SIG-M5 (cell line): ENCODE measurements at regions not wholly inside any gene's neighbourhood (a gene's known extent, or its start where the extent isn't known, plus 50 kb on each side); places are given as distances from the start of the nearest gene placed in this dataset.
"Not testable (repeated sequence)": the region's sequence is repeated elsewhere in the genome, so short reads cannot be mapped to it uniquely, and the experiment has no call there.

Source experiments
- DNase-seq: peaks from one replicate; lab custom pipeline; 2025; lab: John Stamatoyannopoulos, UW

DNA sequence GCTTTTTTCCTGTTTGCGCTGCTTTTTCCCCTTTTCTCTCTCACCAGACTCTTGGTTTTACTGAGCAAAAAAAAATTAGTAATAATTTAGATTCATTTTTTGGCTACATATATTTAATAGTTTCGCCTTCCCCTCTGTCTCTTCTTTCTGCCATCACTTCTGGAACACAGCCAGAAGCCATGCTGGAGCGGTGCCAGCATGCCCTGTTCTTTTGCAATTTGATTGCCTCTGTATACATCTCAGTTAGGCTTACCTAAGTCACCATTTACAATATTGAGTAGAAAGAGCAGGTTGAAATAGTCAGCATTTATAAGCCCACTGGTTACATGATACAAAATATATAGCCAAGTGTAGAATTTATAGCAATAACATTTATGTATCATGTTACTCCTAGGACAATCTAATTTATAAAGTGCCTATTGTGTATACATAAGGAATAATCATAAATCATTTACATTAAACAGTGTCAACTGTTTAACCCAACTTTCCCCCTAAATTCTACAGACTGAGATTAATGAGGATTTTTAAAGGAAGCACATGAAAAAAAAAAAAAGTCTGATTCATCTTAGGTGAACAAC lies 413.8 kb upstream of the SOX5 start:
- DNase-seq: no peak

DNA sequence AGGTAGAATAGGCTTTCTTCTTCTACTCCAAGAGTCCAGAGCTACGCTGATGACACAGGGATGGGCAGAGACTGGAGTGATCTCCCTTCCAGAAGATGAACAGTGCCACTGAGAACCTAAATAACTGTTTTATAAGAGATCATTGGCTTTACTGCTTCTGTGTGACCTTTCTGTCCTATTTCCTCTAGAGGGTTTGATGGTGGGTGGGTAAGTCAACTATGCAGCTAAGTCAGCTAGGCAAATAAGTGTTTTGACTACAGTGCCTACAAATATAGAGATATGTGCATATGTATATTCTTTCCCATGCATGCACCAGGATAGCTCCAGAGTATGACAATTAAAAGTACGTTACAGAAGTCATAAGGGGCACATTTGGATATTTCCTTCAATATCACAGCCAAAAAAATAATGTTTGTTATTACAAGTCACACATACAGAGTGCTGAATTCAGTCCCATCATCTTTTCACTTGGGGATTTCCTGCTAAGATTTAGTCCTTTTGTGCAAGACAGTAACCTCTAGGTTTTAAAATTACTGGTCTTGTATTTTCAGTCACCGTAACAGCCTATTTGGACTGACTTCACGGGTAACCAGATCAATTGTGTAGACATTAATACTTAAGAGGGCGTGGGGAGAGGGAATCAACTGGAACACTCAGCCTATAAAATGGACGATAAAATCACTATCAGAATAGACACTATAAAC lies 412.6 kb upstream of the SOX5 start:
- DNase-seq: no peak

DNA sequence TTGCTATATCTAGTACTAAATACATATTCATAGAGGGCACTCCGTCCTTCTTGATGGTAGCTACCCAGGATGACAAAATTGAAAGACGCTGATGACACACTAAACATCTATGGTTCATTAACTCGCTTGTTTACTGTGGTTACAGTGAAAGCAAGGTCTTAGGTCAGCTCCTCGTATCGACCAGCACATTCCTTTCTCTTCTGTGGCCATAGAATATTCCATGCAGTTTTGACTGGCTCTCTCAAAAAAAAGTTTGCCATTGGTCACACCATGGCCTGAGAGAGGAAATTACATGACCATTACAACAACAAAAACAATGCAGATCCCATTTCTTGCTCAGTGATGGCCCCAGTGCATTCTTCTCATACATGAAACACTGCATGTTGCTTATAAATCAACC lies 411.4 kb upstream of the SOX5 start:
- no peak for DNase-seq

DNA sequence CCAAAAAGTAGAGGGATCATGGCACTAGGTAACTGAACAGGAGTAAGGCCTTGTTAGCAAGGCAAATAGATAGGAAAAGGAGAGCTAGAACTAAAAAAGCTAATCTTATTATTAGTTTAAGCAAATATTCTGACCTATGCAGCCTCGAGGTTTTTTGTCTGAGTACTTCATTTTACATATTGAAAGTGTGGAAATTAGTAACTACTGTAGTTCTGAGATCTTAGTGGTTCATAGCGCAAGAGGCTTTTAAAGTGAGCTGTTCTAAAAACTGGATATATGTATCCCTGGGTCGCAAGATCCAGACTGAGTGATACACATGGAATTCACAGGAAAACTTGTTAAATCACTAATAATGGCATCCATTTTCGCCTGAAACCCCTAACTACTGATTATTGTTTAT lies 411.0 kb upstream of the SOX5 start:
- DNase-seq: no peak

DNA sequence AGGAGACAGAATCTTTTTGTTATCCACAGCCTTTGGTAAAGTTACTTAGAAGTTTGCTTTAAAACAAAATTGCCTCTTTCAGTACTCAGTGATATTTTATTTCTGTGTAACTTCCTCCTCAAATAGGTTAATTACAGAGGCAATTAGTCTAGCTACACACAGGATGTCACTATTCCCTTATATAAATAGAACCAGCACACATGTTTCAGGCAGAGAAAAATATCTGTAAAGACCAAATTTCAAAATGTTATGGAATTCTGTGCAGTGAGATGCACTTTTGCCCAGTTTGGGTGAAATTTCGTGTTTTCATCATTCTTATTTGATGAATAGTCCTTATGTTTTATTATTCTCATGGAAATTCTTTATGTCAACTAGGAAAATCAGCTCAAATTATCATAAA lies 410.6 kb upstream of the SOX5 start:
- no peak for DNase-seq

DNA sequence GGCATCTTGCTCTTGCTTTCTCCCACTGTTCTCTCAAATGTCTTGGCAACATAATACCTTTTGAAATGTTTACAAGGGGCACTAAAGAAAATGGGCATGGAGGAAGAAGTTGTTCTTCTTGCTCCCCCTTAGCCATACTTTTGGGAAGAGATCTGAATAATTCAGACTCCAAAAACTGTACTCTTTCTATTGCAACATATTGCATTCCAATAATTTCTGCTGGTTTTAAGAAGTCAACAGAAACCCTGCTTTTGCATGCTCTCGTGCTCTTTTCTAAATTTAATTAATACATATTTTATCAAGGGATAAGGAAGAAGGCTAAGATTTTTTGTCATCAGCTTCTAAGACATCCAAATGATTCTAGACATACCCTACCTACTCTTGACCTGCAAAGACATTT lies 409.9 kb upstream of the SOX5 start:
- DNase-seq: no peak

DNA sequence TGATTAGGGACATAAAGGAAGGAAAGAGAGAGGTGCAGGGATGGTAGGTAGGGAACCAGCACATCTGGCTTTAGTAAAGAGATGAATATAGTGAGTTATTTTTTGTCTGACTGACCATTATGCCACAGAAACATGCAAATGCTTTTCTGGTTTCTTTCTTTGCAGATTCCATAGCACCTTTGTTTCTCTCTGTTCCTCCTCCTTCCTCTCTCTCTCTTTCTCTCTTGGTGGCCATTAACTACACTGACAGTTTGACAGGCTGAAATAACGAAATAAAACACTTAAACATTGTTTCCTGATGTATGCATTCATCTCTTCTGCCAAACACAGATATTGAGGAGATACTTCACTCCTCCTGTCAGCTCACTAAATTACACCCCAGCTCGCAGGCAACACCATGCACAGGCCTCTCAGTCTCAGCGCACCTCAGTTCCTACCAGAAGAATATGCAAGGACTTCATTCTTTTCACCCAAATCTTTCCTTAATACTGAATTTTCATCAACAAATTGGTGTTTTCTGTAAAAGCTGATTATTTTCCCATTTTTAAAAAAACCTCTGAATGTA lies 406.9 kb upstream of the SOX5 start:
- no peak for DNase-seq

DNA sequence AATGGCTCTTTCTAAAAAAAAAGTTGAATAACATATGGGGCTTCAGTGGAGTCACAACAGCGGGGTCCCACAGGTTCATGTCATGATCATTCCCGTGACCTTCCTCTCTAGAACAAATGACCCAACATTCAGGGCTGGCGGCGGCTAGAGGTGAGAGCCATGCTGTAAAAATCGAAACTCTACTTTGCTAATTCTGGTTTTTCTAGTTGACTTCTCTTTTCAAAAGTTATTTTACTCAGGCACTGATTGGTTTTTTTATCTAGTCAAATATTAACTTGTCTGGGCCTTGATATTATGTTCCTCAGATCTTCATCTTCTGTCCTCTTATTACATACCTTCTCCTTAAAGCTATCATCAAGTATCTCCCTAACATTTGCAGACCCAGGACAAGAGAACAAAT lies 402.9 kb upstream of the SOX5 start:
- no peak for DNase-seq

DNA sequence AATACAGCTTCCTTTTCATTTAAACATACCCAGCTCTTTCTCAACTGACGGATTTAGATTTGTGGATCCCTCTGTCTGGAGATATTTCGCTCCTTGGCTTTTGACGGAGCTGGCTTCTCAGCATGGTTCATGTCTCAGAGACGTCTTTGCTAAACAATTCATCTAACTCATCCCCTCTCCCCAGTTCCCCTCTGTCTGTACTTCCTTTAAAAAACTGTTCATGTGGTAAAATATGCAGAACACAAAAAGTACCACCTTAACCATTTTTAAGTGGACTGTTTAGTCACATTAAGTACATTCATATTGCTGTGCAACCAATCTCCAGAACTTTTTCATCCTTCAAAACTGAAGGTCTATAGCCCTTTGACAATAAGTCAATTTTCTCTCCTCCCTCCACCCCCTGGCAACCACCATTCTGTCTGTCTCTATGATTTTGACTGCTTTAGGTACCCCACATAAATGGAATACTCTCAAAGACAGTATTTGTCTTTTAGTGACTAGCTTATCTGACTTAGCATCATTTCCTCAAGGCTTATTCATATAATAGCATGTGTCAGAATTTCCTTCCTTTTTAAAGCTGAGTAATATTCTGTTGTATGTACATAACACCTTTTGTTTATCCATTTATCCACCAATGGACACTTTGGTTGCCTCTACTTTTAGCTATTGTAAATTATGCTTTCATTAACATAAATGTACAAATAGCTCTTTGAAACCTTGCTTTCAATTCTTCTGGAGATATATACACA lies 399.8 kb upstream of the SOX5 start:
- DNase-seq: no peak

DNA sequence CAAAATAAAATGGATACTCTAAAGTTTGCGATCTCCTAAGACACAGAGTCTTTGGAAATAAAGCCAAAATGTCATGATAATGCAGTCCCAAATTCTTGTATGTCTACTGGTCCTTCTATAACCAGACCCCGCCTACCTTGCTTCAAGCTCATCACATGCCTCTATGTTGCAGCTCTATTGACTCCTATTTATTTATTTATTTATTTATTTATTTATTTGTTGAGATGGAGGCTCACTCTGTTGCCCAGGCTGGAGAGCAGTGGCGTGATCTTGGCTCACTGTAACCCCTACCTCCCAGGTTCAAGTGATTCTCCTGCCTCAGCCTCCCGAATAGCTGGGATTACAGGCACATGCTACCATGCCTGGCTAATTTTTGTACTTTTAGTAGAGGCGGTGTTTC lies 398.7 kb upstream of the SOX5 start:
- not testable (repeated sequence) for DNase-seq

DNA sequence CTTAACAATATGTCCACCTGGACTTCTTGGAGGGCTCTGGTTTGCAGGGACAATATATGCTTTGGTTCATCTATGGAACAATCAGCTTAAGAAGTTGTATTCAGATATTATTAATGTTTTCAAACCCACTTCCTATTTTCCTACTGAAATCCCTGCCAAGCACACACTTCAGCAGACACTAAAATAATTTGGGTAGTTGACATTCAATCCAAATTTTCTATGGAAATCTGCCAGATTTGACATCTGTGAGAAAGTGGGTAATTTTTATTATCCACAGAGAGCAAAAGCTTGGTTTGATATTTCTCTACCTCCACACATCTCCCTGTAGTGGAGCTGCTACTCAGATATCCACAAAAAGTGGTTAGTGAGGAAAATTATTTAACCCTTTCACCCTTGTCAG lies 378.8 kb upstream of the SOX5 start:
- no peak for DNase-seq

DNA sequence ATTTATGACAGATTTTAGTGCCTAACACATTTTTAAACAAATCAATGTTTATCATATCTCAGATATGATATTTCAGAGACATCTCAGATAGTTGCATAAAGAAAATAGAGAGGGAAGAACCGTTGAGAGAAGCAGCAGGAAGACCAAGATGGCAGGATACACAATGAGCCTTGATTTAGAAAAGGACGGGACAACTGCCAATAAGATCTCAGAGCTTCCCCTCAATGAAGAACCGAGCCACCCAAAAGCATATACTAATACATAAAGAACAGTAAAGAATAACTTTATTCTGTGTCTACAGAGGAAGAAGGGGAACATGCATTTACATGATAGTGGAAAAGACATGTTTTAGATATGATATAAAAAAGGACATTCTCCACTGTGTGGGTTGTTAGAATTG lies 375.9 kb upstream of the SOX5 start:
- DNase-seq: no peak

DNA sequence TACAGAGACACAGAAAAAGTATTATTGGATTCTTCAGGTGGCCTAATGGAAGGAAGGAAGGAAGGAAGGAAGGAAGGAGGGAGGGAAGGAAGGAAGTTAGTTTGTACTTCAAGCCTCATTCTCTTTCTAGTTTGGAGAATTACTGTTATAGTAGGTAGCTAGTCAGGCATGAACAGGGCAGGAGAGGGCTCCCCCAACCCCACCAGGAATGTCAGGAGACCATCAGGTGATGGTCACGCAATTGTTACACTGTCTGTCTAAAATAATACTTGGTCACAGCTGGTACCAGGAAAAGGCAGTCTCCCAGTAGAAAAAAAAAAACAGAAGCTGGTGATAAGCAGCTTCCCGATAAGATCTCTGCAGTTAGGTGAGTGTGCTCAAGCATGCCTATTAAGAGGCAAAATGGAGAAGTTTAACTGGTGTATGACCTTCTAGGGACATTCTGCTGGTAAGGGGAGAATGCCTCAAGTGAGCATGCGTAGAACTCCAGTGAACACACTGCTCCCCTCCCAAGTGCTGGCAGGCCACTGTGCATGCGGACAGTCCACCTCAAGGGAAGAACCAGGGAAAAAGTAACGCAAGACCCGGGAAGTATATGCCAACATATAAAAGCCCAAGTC lies 358.4 kb upstream of the SOX5 start:
- DNase-seq: no peak

DNA sequence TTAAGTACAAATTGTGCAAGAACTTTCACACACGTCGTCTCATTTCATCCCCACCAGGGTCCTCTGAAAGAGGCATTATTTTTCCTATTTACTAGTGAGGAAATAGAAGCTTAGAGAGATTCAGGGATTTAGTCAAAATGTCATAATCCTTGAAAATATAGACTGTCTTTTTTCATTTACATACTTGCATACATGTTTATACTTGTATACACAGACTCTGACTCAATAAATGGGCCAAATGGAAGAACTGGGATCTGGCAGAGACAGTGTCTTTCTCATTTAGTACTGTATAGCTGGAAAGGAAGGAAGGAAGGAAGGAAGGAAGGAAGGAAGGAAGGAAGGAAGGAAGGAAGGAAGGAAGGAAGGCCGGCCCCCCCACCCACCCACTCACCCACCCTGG lies 357.7 kb upstream of the SOX5 start:
- DNase-seq: no peak

DNA sequence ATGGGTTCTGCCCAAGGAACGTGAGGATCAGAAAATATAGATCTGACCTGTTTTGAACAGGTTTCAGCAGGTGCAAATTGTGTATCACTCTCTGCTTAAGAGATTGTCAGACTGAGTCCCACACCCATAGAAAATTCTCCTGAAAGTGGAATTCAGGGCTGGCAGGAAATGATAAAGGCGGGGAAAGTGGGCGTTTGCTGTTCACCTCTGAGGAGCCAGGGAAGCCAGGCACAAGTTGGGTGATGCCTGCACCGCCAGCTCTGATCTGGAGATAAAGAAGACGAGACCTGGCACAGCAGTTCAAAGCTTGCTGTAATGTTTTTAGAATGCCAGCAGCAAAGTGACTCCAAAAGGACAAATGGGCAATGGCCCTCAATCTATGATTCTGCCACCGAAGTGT lies 356.5 kb upstream of the SOX5 start:
- no peak for DNase-seq

DNA sequence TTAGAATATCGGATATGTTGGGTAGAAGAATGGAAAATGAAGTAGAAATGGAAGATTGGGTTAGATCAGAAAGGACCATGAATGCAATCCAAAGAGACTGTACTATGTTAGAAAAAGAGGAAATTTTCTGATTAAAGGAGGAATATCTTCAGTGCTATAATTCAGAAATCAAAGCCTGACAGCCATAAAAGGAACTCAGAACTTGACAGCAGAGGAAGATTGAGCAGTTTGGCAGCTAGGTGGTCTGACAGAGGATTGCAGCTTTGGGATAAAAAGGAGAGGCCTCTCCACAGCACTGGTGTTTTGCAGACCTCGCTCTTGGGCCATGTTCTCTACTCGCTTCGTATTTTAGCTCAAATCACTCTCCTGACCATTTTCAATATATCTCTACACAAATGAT lies 354.8 kb upstream of the SOX5 start:
- no peak for DNase-seq

DNA sequence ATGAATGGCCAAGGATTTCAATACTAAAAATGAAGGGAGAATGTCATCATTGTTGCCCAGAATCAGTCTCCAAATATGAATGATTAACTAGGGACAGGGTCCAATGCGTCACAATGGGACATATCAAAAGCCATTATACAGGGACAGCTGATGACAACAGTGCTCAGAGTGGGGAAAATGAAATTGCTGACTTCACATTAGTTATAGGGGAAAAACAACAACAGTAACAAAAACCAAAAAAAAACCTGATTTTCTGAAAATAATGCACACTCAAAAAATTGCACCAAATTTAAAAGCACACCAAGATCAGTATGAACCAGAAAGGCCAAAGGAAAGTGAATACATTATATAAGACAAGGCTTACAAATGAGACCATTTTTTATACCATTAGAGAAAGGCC lies 353.2 kb upstream of the SOX5 start:
- DNase-seq: no peak

DNA sequence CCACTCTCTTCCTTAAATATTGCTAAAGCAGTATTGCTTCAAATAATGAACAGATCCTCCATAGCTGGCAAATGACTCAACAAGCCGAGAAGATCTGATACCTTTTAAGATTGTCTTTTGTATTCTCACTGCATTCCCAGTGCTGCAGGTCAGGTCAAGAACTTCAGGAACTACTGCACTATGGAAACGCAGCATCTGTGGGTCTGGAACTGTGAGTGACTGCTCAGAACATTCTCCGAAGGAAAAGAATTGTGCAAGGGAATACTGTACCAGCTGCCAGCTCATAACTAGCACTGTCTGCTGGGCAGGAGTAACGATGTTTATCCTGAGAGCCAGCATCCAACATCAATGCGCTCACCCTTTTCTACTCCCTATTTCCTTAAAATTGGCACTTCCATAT lies 348.0 kb upstream of the SOX5 start:
- no peak for DNase-seq

DNA sequence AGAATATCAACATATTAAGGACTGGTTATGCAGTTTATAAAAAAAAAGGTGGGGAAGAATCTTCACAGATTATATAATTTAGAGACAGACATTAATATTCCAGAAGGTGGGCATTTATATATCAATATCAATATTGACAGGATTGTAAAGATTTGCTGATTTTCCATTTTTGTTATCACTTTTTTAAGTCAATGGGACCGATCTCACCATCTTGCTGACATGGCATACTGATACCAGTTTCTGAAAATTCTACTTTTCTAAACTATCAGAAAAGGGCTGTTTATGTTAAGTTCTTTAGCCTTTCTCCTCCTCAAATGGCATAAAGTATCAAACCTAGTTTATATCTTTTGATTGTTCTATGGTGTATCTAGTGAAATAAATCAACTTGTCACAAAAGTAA lies 344.1 kb upstream of the SOX5 start:
- DNase-seq: no peak

DNA sequence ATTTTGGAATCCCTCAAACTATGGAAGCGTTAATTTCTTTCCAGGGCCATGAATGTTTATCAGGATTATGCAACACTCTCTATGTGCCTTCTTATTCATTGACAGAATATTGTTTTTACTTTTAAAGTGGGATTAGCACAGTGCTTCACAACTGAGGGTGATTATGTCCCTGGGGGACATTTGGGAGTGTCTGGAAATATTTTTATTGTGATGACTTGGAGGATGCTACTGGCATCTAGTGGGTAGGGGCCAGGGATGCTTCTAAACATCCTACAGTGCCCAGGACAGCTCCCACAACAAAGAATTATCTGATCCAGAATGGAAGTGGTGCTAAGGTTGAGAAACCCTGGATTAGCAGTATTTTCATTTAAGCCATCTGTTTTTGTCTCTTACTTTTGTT lies 338.5 kb upstream of the SOX5 start:
- DNase-seq: no peak

DNA sequence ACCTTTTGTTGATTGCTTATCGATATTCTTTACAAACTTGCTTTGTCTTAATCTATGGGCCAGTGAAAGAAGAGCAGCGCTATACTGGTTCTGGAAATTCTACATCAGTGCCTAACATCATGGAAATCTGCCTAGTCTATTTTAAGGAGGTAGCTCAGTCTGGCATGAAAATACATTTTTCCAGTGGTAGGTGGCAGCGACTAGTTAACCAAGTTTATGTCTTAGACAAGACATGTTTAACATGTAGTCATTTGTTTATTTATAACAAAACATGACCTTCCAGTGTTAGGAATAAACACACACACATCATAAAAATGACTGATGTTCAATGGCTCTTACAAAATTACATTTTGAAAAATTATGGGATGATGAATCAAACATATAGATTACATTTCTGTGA lies 336.0 kb upstream of the SOX5 start:
- DNase-seq: no peak

DNA sequence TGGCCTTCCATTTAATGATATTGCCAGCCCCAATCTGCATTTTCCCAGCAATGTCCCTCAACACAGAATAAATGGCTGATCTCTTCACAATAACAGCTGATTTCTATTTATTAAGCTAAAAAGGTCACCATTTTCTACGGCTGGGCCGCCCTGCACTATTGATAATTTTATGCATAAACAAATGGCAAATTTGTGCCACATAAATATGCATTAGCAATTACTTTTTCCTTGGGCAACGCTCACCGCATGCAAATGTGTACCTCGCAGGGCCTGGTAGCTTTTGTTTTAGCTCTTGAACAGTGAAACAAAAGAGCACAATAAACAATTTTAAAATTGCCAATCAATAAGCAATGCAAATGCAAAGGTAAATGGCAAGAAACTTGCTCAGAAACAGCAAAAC lies 331.9 kb upstream of the SOX5 start:
- no peak for DNase-seq
